OCI-LY7 (cell line): ENCODE measurements at regions not wholly inside any gene's neighbourhood (a gene's known extent, or its start where the extent isn't known, plus 50 kb on each side); places are given as distances from the start of the nearest gene placed in this dataset.

Experiments
- BruUV-seq: library from RNA; stranded (reverse); fragments of 400-500 nt; replicated peaks from 2 replicates; lab custom pipeline; 2021; lab: Mats Ljungman, UMichigan
- CTCF ChIA-PET: fragments of 300-600 bp; sonication (Branson Sonifier 250); formaldehyde crosslinking; loops from one replicate; lab custom pipeline; 2022; ENCODE audit warnings: antibody characterized with exemption; ENCODE audit not compliant: unreplicated experiment; lab: Charles Lee
- POLR2A ChIA-PET: fragments of 300-600 bp; sonication (Branson Sonifier 250); formaldehyde crosslinking; loops from one replicate; lab custom pipeline; 2022; ENCODE audit warnings: antibody characterized with exemption; lab: Charles Lee
- DNase-seq: peaks from one replicate; pipeline ENCODE4 v3.0.0-alpha.2; 2015; ENCODE audit warnings: low spot score
- H2AFZ ChIP-seq: fragments of 200-600 bp; sonication (generic), shearing (Covaris generic); 2 replicates; pipeline ENCODE4 v1.6.1; 2014; ENCODE audit warnings: mild to moderate bottlenecking, antibody characterized with exemption, low read length, moderate library complexity
- H3K27ac ChIP-seq: fragments of 200-600 bp; sonication (generic); 2 replicates; pipeline ENCODE4 v1.5.1; 2014; ENCODE audit warnings: mixed run types, low read depth, mild to moderate bottlenecking, moderate library complexity, low read length, inconsistent platforms; ENCODE audit not compliant: poor library complexity, severe bottlenecking
- H3K36me3 ChIP-seq: fragments of 200-600 bp; sonication (generic); 2 replicates; pipeline ENCODE4 v1.6.1; 2014; ENCODE audit warnings: mild to moderate bottlenecking, antibody characterized with exemption, low read length, moderate library complexity, mixed read lengths; ENCODE audit not compliant: insufficient read depth
- H3K4me1 ChIP-seq: fragments of 200-600 bp; sonication (generic); 2 replicates; pipeline ENCODE4 v1.5.1; 2014; ENCODE audit warnings: mild to moderate bottlenecking, low read length; ENCODE audit not compliant: insufficient read depth, poor library complexity, severe bottlenecking
- H3K4me2 ChIP-seq: fragments of 200-600 bp; sonication (generic); 2 replicates; pipeline ENCODE4 v1.6.1; 2014; ENCODE audit warnings: mild to moderate bottlenecking, low read length
- H3K4me3 ChIP-seq: fragments of 200-600 bp; sonication (generic); 2 replicates; pipeline ENCODE4 v1.5.1; 2014; ENCODE audit warnings: mild to moderate bottlenecking, low read depth, low read length; ENCODE audit not compliant: poor library complexity, severe bottlenecking
- H3K79me2 ChIP-seq: fragments of 200-600 bp; sonication (generic); 2 replicates; pipeline ENCODE4 v1.6.1; 2016; ENCODE audit warnings: low read depth, mild to moderate bottlenecking, low read length, moderate library complexity, mixed read lengths; ENCODE audit not compliant: insufficient read depth
- H3K9me2 ChIP-seq: fragments of 200-600 bp; sonication (generic); 2 replicates; pipeline ENCODE4 v1.6.1; 2016; ENCODE audit warnings: mild to moderate bottlenecking, low read length, mixed read lengths; ENCODE audit not compliant: insufficient read depth
- H3K9me3 ChIP-seq: fragments of 200-600 bp; sonication (generic); 2 replicates; pipeline ENCODE4 v1.6.1; 2014; ENCODE audit warnings: mild to moderate bottlenecking, mixed run types, low read length, mixed read lengths
- H4K20me1 ChIP-seq: fragments of 200-600 bp; sonication (generic); 2 replicates; pipeline ENCODE4 v1.6.1; 2014; ENCODE audit warnings: mild to moderate bottlenecking, antibody characterized with exemption, low read length, moderate library complexity, mixed read lengths; ENCODE audit not compliant: insufficient read depth
- EZH2phosphoT487 ChIP-seq: fragments of 200-600 bp; sonication (generic); IDR thresholded peaks from 2 replicates; pipeline ENCODE4 v1.6.1; 2018; ENCODE audit warnings: low read depth, borderline replicate concordance, mild to moderate bottlenecking, mixed run types, antibody characterized with exemption, low read length, moderate library complexity, mixed read lengths
- intact Hi-C: fragments of 100-400 bp; cut with micrococcal nuclease; formaldehyde crosslinking; loops from one replicate; pipeline ENCODE4 v1.10.0; 2022; ENCODE audit not compliant: unreplicated experiment
- TF ChIP-seq, protein P1 (sequence below): fragments of 200-600 bp; sonication (generic); conservative IDR thresholded peaks from 2 replicates; pipeline ENCODE4 v1.5.1; 2014; ENCODE audit warnings: mild to moderate bottlenecking, antibody characterized with exemption, low read length, moderate library complexity, mixed read lengths

DNA sequence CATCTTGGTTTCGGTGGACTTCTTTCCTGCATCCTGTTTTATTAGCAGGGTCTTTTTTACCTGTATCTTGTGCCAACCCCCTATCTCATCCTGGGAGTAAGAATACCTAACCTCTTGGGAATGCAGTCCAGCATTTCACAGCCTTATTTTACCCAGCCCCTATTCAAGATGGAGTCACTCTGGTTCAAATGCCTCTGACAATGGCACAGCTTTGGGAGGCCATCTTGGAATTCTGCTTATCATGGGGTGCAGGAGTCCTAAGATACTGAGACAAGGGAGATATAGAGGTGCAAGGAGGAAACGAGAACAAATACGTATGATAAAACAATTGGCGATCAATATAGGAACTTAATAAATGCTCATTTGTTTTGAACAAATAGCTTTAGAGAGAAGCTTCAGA, 1682.2 kb upstream of the AGA start:
- H3K79me2 ChIP-seq, result no peaks in the 10 kb centered on the region
- ChIA-PET POLR2A (no interaction called here), CTCF (no interaction called here)
- no peak overlapping the region for H3K4me3 ChIP-seq
- intact Hi-C loops, result no loop called here
- H3K4me2 ChIP-seq, result no peak overlapping the region
- no TSS peak for BruUV-seq
- H3K9me2 ChIP-seq, result no peaks in the 10 kb centered on the region
- H3K9me3 ChIP-seq, result no peaks in the 10 kb centered on the region
- no peak for DNase-seq
- no peak for TF ChIP-seq EZH2phosphoT487
- TF ChIP-seq, protein P1, sequence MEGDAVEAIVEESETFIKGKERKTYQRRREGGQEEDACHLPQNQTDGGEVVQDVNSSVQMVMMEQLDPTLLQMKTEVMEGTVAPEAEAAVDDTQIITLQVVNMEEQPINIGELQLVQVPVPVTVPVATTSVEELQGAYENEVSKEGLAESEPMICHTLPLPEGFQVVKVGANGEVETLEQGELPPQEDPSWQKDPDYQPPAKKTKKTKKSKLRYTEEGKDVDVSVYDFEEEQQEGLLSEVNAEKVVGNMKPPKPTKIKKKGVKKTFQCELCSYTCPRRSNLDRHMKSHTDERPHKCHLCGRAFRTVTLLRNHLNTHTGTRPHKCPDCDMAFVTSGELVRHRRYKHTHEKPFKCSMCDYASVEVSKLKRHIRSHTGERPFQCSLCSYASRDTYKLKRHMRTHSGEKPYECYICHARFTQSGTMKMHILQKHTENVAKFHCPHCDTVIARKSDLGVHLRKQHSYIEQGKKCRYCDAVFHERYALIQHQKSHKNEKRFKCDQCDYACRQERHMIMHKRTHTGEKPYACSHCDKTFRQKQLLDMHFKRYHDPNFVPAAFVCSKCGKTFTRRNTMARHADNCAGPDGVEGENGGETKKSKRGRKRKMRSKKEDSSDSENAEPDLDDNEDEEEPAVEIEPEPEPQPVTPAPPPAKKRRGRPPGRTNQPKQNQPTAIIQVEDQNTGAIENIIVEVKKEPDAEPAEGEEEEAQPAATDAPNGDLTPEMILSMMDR, result no peak
- H3K27ac ChIP-seq, result no peak overlapping the region
- H3K4me1 ChIP-seq, result no peaks in the 10 kb centered on the region
- H3K36me3 ChIP-seq, result no peaks in the 10 kb centered on the region
- H4K20me1 ChIP-seq, result no peaks in the 10 kb centered on the region
- H2AFZ ChIP-seq, result no peak overlapping the region

- no TSS peak for BruUV-seq
- Histone ChIP-seq H3K4me1 (no peaks in the 10 kb centered on the region), H3K79me2 (no peaks in the 10 kb centered on the region), H3K4me2 (no peak overlapping the region), H4K20me1 (no peaks in the 10 kb centered on the region), H3K4me3 (no peak overlapping the region), H2AFZ (no peak overlapping the region), H3K27ac (no peak overlapping the region), H3K9me2 (no peaks in the 10 kb centered on the region), H3K36me3 (no peaks in the 10 kb centered on the region), H3K9me3 (no peaks in the 10 kb centered on the region)
- ChIA-PET CTCF (no interaction called here), POLR2A (no interaction called here)
- TF ChIP-seq EZH2phosphoT487, result no peak
- TF ChIP-seq, protein P1, result no peak
- no peak for DNase-seq
- intact Hi-C loops, result no loop called here
Observed at GRCh38 chr4:179124957-179125356, 1682.7 kb upstream of the AGA start.

DNA sequence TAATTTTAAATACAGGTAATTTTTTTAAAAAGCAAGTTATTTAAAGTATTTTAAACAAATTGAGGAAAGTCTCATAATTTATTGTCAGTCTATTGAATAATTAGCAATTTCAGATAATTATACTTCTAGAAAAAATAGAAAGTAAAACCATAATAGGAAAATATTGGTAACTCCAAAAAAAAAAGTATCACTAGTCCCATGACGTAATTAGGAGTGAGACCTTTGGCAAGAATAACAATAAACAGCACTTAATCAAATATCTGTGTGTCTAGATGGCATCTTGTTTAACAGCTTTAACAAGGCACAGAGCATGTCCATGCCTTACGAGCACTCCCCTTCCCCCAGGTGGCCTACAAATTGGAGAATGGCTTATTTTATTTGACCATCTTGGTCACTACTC, 1683.6 kb upstream of the AGA start:
- no peak for TF ChIP-seq EZH2phosphoT487
- TF ChIP-seq, protein P1, result no peak
- H3K27ac ChIP-seq, result no peak overlapping the region
- no peaks in the 10 kb centered on the region for H3K9me2 ChIP-seq
- ChIA-PET POLR2A (no interaction called here), CTCF (no interaction called here)
- no peak for DNase-seq
- H3K4me2 ChIP-seq, result no peak overlapping the region
- H3K4me3 ChIP-seq, result no peak overlapping the region
- H3K36me3 ChIP-seq, result no peaks in the 10 kb centered on the region
- H4K20me1 ChIP-seq, result no peaks in the 10 kb centered on the region
- no TSS peak for BruUV-seq
- intact Hi-C loops, result no loop called here
- H2AFZ ChIP-seq, result no peak overlapping the region
- no peaks in the 10 kb centered on the region for H3K79me2 ChIP-seq
- no peaks in the 10 kb centered on the region for H3K9me3 ChIP-seq
- H3K4me1 ChIP-seq, result no peaks in the 10 kb centered on the region
